ENCODE measurements at regions not wholly inside any gene's neighbourhood (a gene's known extent, or its start where the extent isn't known, plus 50 kb on each side); places are given as distances from the start of the nearest gene placed in this dataset.

DNA sequence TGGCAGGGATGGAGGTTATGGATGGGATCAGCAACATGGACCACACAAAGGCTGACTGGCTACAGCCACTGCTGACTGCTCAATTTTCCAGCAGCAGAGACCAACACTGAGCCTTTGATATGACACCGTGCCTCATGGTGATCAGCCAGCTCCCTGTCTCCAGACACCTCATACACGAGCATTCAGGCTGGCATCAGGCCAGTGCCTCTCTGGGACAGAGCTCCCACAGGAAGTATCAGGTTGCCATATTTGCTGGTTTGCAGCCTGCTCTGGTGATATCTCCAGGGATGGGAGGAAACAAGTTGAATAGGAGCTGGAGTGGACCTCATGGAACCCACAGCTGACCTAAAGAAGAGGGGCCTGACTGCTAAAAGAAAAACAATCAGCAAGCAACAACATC, 471.2 kb upstream of the ATXN7L3B start:
- TF ChIP-seq, protein P1, sequence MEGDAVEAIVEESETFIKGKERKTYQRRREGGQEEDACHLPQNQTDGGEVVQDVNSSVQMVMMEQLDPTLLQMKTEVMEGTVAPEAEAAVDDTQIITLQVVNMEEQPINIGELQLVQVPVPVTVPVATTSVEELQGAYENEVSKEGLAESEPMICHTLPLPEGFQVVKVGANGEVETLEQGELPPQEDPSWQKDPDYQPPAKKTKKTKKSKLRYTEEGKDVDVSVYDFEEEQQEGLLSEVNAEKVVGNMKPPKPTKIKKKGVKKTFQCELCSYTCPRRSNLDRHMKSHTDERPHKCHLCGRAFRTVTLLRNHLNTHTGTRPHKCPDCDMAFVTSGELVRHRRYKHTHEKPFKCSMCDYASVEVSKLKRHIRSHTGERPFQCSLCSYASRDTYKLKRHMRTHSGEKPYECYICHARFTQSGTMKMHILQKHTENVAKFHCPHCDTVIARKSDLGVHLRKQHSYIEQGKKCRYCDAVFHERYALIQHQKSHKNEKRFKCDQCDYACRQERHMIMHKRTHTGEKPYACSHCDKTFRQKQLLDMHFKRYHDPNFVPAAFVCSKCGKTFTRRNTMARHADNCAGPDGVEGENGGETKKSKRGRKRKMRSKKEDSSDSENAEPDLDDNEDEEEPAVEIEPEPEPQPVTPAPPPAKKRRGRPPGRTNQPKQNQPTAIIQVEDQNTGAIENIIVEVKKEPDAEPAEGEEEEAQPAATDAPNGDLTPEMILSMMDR (IDR thresholded peaks at IDR 0.05), result no peak
- TF ChIP-seq RAD21 (conservative IDR thresholded peaks at IDR 0.05 in 1 of 2, IDR thresholded peaks at IDR 0.05 in 1 of 2) (no peak), ZFP36 (IDR thresholded peaks at IDR 0.05; ENCODE audit: borderline replicate concordance, partially characterized antibody) (no peak), CEBPB (IDR thresholded peaks at IDR 0.05) (no peak), EP300 (IDR thresholded peaks at IDR 0.05) (no peak), RFX5 (IDR thresholded peaks at IDR 0.05) (no peak), HOXB5 (CRISPR knock-in tag; IDR thresholded peaks at IDR 0.05) (no peak), POLR2A (IDR thresholded peaks at IDR 0.05; ENCODE audit: low read length) (no peak), RNF2 (IDR thresholded peaks at IDR 0.05; ENCODE audit: borderline replicate concordance, low read depth) (no peak)

Data from A549 (cell line).